ENCODE measurements at regions not wholly inside any gene's neighbourhood (a gene's known extent, or its start where the extent isn't known, plus 50 kb on each side); places are given as distances from the start of the nearest gene placed in this dataset.

DNA sequence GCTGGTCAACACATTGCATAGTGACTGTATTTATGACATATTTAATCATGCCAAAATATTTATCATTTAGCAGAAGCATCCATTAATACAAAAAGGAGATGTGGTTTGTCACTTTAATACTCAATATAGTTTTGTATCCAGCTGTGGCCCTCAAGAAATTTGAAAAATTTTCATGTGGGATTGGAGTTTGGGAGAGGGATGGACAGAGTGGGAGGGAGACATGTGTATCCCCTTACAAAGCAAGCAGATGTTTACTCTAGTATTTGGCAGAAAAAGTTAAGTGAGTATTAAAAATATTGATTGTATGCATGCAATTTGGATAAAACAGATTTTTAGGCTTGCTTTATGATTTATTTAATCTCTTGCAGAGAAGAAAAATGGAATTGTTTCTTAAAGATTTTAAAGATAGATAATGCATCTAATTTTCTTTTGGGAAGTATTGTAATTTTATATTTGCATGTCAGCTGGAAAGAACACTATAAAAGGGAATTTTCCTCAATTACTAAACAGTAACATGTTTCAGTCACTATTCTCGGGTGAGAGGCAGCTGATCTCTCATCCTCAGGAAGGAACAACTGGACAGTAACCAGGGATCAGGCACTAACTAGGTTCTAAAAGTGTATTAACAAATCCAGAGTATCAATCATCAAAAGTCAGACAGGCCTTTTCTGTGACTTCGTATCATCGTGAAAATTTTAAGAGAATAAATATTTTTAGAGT is 1184.7 kb upstream of the NXPH2 start:
- WGBS, result 57% methylated on average over 3 of the region's 3 CpGs
- Histone ChIP-seq H3K27ac (ENCODE audit: low read depth) (no peak overlapping the region), H3K36me3 (ENCODE audit: insufficient read depth) (no peaks in the 10 kb centered on the region), H3K4me1 (ENCODE audit: insufficient read depth) (no peaks in the 10 kb centered on the region), H3K4me3 (ENCODE audit: low read depth, low read length) (no peak overlapping the region)
- no peak for DNase-seq (ENCODE audit: extremely low spot score)

DNA sequence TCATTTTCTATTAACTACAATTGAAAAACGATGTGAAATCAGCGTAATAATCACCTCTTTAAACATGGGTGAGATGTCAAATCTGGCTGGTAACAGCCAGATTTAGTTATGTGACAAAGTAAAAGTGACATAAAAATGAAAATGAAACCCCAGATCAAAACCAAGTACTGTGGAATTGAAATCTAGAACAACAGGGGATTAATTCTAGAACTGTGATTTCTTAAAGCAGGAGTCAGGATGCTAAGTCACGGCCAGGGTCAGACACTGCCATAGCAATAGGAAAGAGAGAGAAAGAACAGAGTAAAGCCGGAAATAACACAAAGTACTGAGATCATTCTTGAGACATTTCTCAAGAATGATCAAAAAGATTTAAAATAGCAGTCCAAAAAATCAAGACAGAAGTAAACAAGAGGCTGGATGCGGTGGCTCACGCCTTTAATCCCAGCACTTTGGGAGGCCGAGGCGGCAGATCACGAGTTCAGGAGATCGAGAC is 1183.7 kb upstream of the NXPH2 start:
- WGBS, result 83% methylated on average over 10 of the region's 10 CpGs
- H3K4me3 ChIP-seq (ENCODE audit: low read depth, low read length), result no peak overlapping the region
- DNase-seq (ENCODE audit: extremely low spot score), result no peak
- no peaks in the 10 kb centered on the region for H3K36me3 ChIP-seq (ENCODE audit: insufficient read depth)
- H3K27ac ChIP-seq (ENCODE audit: low read depth), result no peak overlapping the region
- H3K4me1 ChIP-seq (ENCODE audit: insufficient read depth), result no peaks in the 10 kb centered on the region

- 88% methylated on average over 6 of the region's 6 CpGs for WGBS
- Histone ChIP-seq H3K4me3 (ENCODE audit: low read depth, low read length) (no peak overlapping the region), H3K27ac (ENCODE audit: low read depth) (no peak overlapping the region), H3K4me1 (ENCODE audit: insufficient read depth) (no peaks in the 10 kb centered on the region), H3K36me3 (ENCODE audit: insufficient read depth) (no peaks in the 10 kb centered on the region)
- DNase-seq (ENCODE audit: extremely low spot score), result no peak
Measured at GRCh38 chr2:139949242-139949972, 1169.2 kb upstream of the NXPH2 start.

DNA sequence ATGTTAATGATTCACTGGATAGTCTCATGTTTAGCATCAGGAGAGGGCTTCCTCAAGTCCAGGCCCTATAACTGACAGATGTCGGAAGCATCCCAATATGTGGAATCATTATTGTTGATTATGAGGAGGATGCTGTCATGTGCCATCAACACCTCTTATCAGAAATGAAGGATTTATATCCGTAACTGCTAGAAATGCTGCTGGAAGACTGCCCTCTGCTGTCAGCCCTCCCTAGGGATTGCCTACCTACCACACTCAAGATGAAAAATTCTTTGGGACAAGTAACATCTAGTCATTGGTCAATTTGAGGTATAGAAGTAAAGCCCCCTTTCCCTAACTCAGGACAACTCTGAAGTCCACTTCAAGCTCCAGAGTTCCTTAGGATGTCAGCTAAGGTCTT is 1166.5 kb upstream of the NXPH2 start:
- H3K36me3 ChIP-seq (ENCODE audit: insufficient read depth), result no peaks in the 10 kb centered on the region
- no peaks in the 10 kb centered on the region for H3K4me1 ChIP-seq (ENCODE audit: insufficient read depth)
- no peak for DNase-seq (ENCODE audit: extremely low spot score)
- H3K27ac ChIP-seq (ENCODE audit: low read depth), result no peak overlapping the region
- no peak overlapping the region for H3K4me3 ChIP-seq (ENCODE audit: low read depth, low read length)
- 91% methylated on average over 2 of the region's 2 CpGs for WGBS

GRCh38 chr2:139940686-139941085 is 1160.5 kb upstream of the NXPH2 start:
- H3K27ac ChIP-seq (ENCODE audit: low read depth), result no peak overlapping the region
- no peaks in the 10 kb centered on the region for H3K4me1 ChIP-seq (ENCODE audit: insufficient read depth)
- H3K36me3 ChIP-seq (ENCODE audit: insufficient read depth), result no peaks in the 10 kb centered on the region
- WGBS, result 91% methylated on average over 1 of the region's 1 CpG
- no peak overlapping the region for H3K4me3 ChIP-seq (ENCODE audit: low read depth, low read length)
- DNase-seq (ENCODE audit: extremely low spot score), result no peak

GRCh38 chr2:139925903-139926302 is 1145.7 kb upstream of the NXPH2 start:
- WGBS, result 6% methylated on average over 1 of the region's 1 CpG
- Histone ChIP-seq H3K4me3 (ENCODE audit: low read depth, low read length) (no peak overlapping the region), H3K27ac (ENCODE audit: low read depth) (no peak overlapping the region), H3K4me1 (ENCODE audit: insufficient read depth) (no peaks in the 10 kb centered on the region), H3K36me3 (ENCODE audit: insufficient read depth) (no peaks in the 10 kb centered on the region)
- no peak for DNase-seq (ENCODE audit: extremely low spot score)

DNA sequence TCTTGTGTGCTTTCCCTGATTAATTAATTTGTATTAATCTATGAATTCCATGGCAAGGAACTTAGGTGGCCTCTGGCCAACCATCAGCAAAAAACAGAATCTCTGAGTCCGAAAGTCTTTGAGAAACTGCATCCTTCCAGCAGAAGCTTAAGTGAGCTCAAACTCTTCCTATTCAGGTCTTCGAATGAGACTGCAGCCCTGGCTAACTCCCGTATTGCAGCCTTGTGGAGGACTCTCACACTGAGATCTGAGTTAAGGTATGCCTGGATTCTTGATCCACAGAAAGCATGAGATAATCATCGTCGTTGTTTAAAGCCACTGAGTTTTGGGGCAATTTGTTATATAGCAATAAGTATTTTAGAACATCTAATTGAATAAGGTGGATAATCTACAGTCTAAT is 1143.9 kb upstream of the NXPH2 start:
- DNase-seq (ENCODE audit: extremely low spot score), result no peak
- Histone ChIP-seq H3K27ac (ENCODE audit: low read depth) (no peak overlapping the region), H3K4me3 (ENCODE audit: low read depth, low read length) (no peak overlapping the region), H3K36me3 (ENCODE audit: insufficient read depth) (no peaks in the 10 kb centered on the region), H3K4me1 (ENCODE audit: insufficient read depth) (no peaks in the 10 kb centered on the region)
- 61% methylated on average over 5 of the region's 5 CpGs for WGBS

- 93% methylated on average over 3 of the region's 3 CpGs for WGBS
- H3K4me3 ChIP-seq (ENCODE audit: low read depth, low read length), result no peak overlapping the region
Measured at GRCh38 chr2:139918982-139919381, 1138.8 kb upstream of the NXPH2 start.

DNA sequence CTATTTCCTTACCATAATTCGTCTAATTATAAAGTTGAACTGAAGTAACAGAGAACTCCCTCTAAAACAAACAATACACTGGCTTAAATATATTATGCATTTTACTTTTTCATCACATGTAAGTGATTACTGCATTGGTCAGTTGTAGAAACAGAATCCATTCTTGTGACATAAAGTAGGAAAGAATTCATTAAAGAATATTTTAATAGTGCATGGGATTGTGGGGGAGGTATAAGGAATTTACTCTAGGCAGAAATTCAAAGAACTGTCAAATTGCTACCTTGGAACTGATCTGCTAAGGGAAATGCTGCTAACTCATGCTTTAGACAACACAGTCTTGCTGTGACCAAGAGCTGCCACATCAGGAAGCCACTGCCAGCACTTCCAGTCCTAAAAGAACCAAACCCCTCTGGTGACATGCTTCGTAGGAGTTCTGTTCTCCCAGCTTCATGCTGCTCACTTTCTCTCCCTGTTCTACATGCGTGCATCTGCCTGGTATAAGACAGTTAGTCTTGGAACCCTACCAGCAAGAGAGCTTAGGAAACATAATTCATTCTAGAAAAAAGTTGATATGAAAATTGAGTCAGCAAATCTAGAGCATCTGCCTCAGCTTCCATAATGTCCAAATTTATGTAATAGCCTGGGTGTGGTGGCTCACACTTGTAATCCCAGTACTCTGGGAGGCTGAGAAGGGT is 1137.6 kb upstream of the NXPH2 start:
- Histone ChIP-seq H3K4me1 (ENCODE audit: insufficient read depth) (no peaks in the 10 kb centered on the region), H3K4me3 (ENCODE audit: low read depth, low read length) (no peak overlapping the region), H3K36me3 (ENCODE audit: insufficient read depth) (no peaks in the 10 kb centered on the region), H3K27ac (ENCODE audit: low read depth) (no peak overlapping the region)
- no peak for DNase-seq (ENCODE audit: extremely low spot score)
- WGBS, result 54% methylated on average over 3 of the region's 3 CpGs

More at GRCh38 chr2:139918982-139919381, 1138.8 kb upstream of the NXPH2 start:
- H3K36me3 ChIP-seq (ENCODE audit: insufficient read depth), result no peaks in the 10 kb centered on the region
- DNase-seq (ENCODE audit: extremely low spot score), result no peak
- no peak overlapping the region for H3K27ac ChIP-seq (ENCODE audit: low read depth)
- no peaks in the 10 kb centered on the region for H3K4me1 ChIP-seq (ENCODE audit: insufficient read depth)

DNA sequence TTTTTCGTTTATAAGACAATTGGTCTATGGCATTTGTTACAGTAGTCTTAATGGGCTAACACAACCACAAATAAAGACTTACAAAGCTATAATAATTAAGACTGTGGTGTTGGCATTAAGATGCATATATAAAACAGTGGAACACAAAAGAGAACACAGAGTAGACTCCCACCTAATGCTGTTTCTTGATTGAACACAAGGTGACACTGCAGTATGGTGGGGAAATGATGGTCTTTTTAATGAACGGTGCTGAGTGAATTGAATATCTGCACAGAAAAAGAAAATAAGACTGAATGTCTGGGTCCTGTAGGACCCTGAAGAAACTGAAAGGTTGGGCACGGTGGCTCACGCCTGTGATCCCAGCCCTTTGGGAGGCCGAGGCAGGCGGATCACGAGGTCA is 1136.6 kb upstream of the NXPH2 start:
- Histone ChIP-seq H3K27ac (ENCODE audit: low read depth) (no peak overlapping the region), H3K36me3 (ENCODE audit: insufficient read depth) (no peaks in the 10 kb centered on the region), H3K4me3 (ENCODE audit: low read depth, low read length) (no peak overlapping the region), H3K4me1 (ENCODE audit: insufficient read depth) (no peaks in the 10 kb centered on the region)
- no peak for DNase-seq (ENCODE audit: extremely low spot score)
- WGBS, result 86% methylated on average over 7 of the region's 7 CpGs

DNA sequence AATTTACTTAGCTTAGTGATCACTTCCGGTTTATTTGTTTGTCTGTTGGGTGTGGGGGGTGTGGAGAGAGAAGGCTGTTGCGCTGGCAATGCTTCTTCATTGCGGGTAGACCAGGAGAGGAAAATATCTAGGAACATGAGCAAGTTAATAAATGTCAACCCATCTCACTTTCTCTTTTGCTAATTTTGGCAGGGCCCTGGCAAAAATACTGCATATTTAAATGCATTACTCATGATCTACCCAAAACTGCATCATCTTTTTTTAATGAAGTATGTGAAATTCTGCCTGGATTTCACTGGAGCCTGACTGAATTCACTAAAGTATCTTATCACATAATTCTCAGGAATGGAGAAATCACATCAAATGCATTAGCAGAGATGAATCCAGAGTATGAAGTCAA is 1131.0 kb upstream of the NXPH2 start:
- 80% methylated on average over 3 of the region's 3 CpGs for WGBS
- Histone ChIP-seq H3K4me1 (ENCODE audit: insufficient read depth) (no peaks in the 10 kb centered on the region), H3K36me3 (ENCODE audit: insufficient read depth) (no peaks in the 10 kb centered on the region), H3K4me3 (ENCODE audit: low read depth, low read length) (no peak overlapping the region), H3K27ac (ENCODE audit: low read depth) (no peak overlapping the region)
- no peak for DNase-seq (ENCODE audit: extremely low spot score)

DNA sequence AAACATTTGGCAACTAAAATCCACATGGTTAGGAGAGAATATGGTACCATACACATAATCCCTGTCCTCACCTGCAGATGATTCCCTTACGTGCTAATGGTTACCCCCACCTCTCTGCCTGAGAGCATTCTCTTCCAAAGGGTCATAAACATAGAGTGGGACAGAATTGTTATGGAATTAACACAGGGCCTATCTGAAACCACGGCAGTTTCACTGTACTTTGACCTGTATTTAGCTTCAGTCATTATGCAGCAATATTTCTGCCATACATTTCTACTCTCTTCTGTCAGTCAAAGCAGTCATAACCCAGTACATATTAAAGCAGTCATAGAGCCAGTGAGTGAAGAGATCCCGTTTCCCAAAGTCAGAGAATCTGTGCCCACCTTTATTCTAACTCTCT is 1128.9 kb upstream of the NXPH2 start:
- WGBS, result 63% methylated on average over 3 of the region's 3 CpGs
- no peak for DNase-seq (ENCODE audit: extremely low spot score)
- no peak overlapping the region for H3K4me3 ChIP-seq (ENCODE audit: low read depth, low read length)
- no peak overlapping the region for H3K27ac ChIP-seq (ENCODE audit: low read depth)
- no peaks in the 10 kb centered on the region for H3K36me3 ChIP-seq (ENCODE audit: insufficient read depth)
- H3K4me1 ChIP-seq (ENCODE audit: insufficient read depth), result no peaks in the 10 kb centered on the region

- Histone ChIP-seq H3K27ac (ENCODE audit: low read depth) (no peak overlapping the region), H3K4me3 (ENCODE audit: low read depth, low read length) (no peak overlapping the region), H3K4me1 (ENCODE audit: insufficient read depth) (no peaks in the 10 kb centered on the region), H3K36me3 (ENCODE audit: insufficient read depth) (no peaks in the 10 kb centered on the region)
- no peak for DNase-seq (ENCODE audit: extremely low spot score)
- 78% methylated on average over 2 of the region's 2 CpGs for WGBS
Measured at GRCh38 chr2:139905624-139906023, 1125.4 kb upstream of the NXPH2 start.

DNA sequence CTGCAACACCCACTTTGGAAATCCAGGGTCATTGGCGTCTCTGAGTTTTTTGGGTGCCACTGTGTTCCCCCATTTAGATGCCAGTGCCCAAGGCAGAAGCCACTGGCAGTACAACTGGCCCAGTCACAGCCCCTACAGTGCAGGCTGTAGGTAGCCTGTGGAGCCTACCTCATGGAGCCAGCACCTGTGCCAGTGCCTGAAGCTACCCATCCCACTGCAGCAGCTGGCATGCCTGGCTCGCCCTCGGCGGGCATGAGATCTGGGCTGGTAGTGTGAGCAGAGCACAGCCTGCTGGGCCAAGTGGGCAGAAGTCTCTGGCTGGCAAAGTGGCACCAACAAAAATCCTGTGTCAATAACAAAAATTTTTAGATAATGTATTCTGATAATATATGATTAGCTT is 1111.4 kb upstream of the NXPH2 start:
- no peak overlapping the region for H3K27ac ChIP-seq (ENCODE audit: low read depth)
- no peak for DNase-seq (ENCODE audit: extremely low spot score)
- 86% methylated on average over 4 of the region's 4 CpGs for WGBS

More for the DNA sequence above, 1111.4 kb upstream of the NXPH2 start:
- Histone ChIP-seq H3K4me3 (ENCODE audit: low read depth, low read length) (no peak overlapping the region), H3K36me3 (ENCODE audit: insufficient read depth) (no peaks in the 10 kb centered on the region), H3K4me1 (ENCODE audit: insufficient read depth) (no peaks in the 10 kb centered on the region)
